ENCODE measurements at regions not wholly inside any gene's neighbourhood (a gene's known extent, or its start where the extent isn't known, plus 50 kb on each side); places are given as distances from the start of the nearest gene placed in this dataset.
"Not testable (repeated sequence)": the region's sequence is repeated elsewhere in the genome, so short reads cannot be mapped to it uniquely, and the experiment has no call there.

GRCh38 chr11:3523567-3523966, 118.2 kb downstream of the ART5 start:
- TF ChIP-seq ZNF274 (IDR thresholded peaks at IDR 0.05; ENCODE audit: low read depth, low read length); YY1 (IDR thresholded peaks at IDR 0.05; ENCODE audit: insufficient read depth, insufficient read length): not testable (repeated sequence)

Measured in NT2/D1 (cell line).